HG03571 (cell line): ENCODE measurements at regions not wholly inside any gene's neighbourhood (a gene's known extent, or its start where the extent isn't known, plus 50 kb on each side); places are given as distances from the start of the nearest gene placed in this dataset.

Source experiments
- ATAC-seq: cut with Tn5 transposase; IDR thresholded peaks from one replicate; pipeline ENCODE4 v1.9.1; 2021; ENCODE audit not compliant: unreplicated experiment

- no peak for ATAC-seq
These were observed 76.8 kb upstream of the CHRNA7 start for GRCh38 chr15:31953478-31953877.

GRCh38 chr15:31954374-31955172 lies 75.7 kb upstream of the CHRNA7 start:
- ATAC-seq, result no peak

- no peak for ATAC-seq
These were observed 74.6 kb upstream of the CHRNA7 start for GRCh38 chr15:31955734-31956133.

GRCh38 chr15:31957581-31957980 lies 72.7 kb upstream of the CHRNA7 start:
- ATAC-seq, result no peak

- ATAC-seq, result no peak
These were observed 65.6 kb upstream of the CHRNA7 start for GRCh38 chr15:31964586-31965307.

- ATAC-seq, result no peak
These were observed 60.3 kb upstream of the CHRNA7 start for GRCh38 chr15:31970007-31970406.

GRCh38 chr15:31973197-31973596 lies 57.1 kb upstream of the CHRNA7 start:
- no peak for ATAC-seq

- ATAC-seq, result no peak
These were observed 56.0 kb upstream of the CHRNA7 start for GRCh38 chr15:31974154-31974794.

- no peak for ATAC-seq
These were observed 55.2 kb upstream of the CHRNA7 start for GRCh38 chr15:31974855-31975829.

GRCh38 chr15:31975830-31976229 lies 54.5 kb upstream of the CHRNA7 start:
- ATAC-seq, result no peak

GRCh38 chr15:31977138-31977537 lies 53.2 kb upstream of the CHRNA7 start:
- ATAC-seq, result no peak

- ATAC-seq, result no peak
These were observed 52.3 kb upstream of the CHRNA7 start for GRCh38 chr15:31977812-31978661.
